Activated CD4-positive, alpha-beta T cell treated with anti-CD3 and anti-CD28 coated beads for 36 hours (primary cell): ENCODE measurements at regions not wholly inside any gene's neighbourhood (a gene's known extent, or its start where the extent isn't known, plus 50 kb on each side); places are given as distances from the start of the nearest gene placed in this dataset.

Experiments
- ATAC-seq: fragments of 200-7000 bp; cut with Tn5 transposase; one replicate; pipeline ENCODE4 v1.10.0; 2021; ENCODE audit warnings: mild to moderate bottlenecking, moderate library complexity
- CTCF ChIA-PET: fragments of 350-600 bp; sonication (Branson Sonifier 250); formaldehyde crosslinking; loops from one replicate; lab custom pipeline; 2021; ENCODE audit warnings: antibody characterized with exemption; lab: Charles Lee
- POLR2A ChIA-PET: fragments of 350-600 bp; sonication (Branson Sonifier 250); formaldehyde crosslinking; loops from one replicate; lab custom pipeline; 2021; ENCODE audit warnings: antibody characterized with exemption, inconsistent platforms; lab: Charles Lee
- DNase-seq: peaks from one replicate; pipeline ENCODE4 v3.0.0-alpha.2; 2020
- H3K27ac Mint-ChIP-seq: one replicate; pipeline ENCODE4 v1.8.0; 2021; ENCODE audit warnings: mixed read lengths
- H3K27me3 Mint-ChIP-seq: one replicate; pipeline ENCODE4 v1.8.0; 2021; ENCODE audit warnings: mixed read lengths
- H3K36me3 Mint-ChIP-seq: one replicate; pipeline ENCODE4 v1.8.0; 2021; ENCODE audit warnings: low read depth, mixed read lengths
- H3K4me1 Mint-ChIP-seq: one replicate; pipeline ENCODE4 v1.8.0; 2021; ENCODE audit warnings: mixed read lengths
- H3K4me3 Mint-ChIP-seq: one replicate; pipeline ENCODE4 v1.8.0; 2021; ENCODE audit warnings: mild to moderate bottlenecking, moderate library complexity, mixed read lengths
- H3K9me3 Mint-ChIP-seq: one replicate; pipeline ENCODE4 v1.8.0; 2021; ENCODE audit warnings: low read depth, mixed read lengths
- intact Hi-C, 2 experiments: fragments of 100-400 bp; cut with DNase I in 1 of 2; cut with micrococcal nuclease in 1 of 2; formaldehyde crosslinking; loops; one replicate each; pipeline versions ENCODE4 v1.14.2 to v1.15.1; 2022 to 2024; cut with DNase I, micrococcal nuclease

DNA sequence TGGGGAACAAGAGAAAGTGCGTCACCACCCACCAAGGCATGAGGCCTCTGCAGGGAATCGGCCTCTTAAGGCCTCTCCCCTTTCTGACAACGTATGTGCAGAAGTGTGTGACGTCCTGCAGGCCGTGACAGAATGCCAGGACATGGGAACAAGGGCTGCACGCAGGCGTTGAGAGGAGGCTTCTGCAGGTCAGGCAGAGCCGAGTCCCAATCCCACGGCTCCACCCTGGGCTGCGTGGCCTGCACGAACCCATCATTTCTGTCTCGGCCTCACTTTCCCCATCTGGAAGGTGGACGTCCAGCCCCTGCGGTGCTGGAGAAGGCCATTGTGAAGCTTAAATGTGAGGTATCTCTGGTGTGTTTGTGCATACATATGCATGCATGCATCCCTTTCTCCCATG is 61.8 kb downstream of the SHANK2 start:
- CTCF ChIA-PET = no interaction called here
- POLR2A ChIA-PET = no interaction called here
- no peak overlapping the region for H3K27ac Mint-ChIP-seq

DNA sequence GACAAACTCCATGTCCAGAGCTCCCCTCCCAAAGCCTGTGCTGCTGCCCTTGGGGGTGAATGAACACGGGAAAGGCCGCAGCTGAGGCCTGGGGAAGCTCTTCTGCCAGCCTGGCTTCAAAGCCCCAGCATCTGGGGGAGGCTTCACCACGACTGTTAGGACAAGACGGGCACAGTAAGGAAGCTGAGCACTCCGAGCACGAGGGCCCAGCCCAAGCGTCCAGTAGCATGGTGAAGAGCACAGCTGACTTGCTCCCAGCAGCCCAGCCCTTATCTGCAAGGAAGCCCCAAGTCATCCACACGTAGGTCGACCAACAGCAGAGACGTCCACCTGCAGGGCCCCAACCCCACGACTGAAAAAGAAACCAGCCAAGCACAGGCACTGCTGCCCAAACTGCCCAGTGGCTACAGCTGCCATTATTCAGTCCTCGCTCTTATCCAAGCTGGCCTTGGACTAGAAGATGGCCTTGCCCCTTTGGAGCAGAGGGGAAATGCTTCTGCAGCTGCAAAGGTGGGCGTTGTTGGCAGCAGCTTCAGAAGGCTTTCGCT is 62.5 kb downstream of the SHANK2 start:
- Mint-ChIP-seq H3K27me3 (peaks cover 2% of the 10 kb centered on the region), H3K4me3 (no peak overlapping the region), H3K9me3 (no peaks in the 10 kb centered on the region), H3K4me1 (no peaks in the 10 kb centered on the region), H3K36me3 (no peaks in the 10 kb centered on the region), H3K27ac (no peak overlapping the region)
- CTCF ChIA-PET = interaction anchor here (0.6 kb wide), 1 partner anchor 318 kb away, joined by 3 read pairs; no protein-coding TSS in a partner anchor
- no peak for DNase-seq
- intact Hi-C loops = no loop called here
- POLR2A ChIA-PET = no interaction called here
- ATAC-seq = no peak

More for the DNA sequence above, 61.8 kb downstream of the SHANK2 start:
- H3K9me3 Mint-ChIP-seq = no peaks in the 10 kb centered on the region
- no peak overlapping the region for H3K4me3 Mint-ChIP-seq
- H3K4me1 Mint-ChIP-seq = no peaks in the 10 kb centered on the region
- peaks cover 2% of the 10 kb centered on the region for H3K27me3 Mint-ChIP-seq
- intact Hi-C loops = no loop called here
- DNase-seq (no peak), ATAC-seq (no peak)
- H3K36me3 Mint-ChIP-seq = no peaks in the 10 kb centered on the region

DNA sequence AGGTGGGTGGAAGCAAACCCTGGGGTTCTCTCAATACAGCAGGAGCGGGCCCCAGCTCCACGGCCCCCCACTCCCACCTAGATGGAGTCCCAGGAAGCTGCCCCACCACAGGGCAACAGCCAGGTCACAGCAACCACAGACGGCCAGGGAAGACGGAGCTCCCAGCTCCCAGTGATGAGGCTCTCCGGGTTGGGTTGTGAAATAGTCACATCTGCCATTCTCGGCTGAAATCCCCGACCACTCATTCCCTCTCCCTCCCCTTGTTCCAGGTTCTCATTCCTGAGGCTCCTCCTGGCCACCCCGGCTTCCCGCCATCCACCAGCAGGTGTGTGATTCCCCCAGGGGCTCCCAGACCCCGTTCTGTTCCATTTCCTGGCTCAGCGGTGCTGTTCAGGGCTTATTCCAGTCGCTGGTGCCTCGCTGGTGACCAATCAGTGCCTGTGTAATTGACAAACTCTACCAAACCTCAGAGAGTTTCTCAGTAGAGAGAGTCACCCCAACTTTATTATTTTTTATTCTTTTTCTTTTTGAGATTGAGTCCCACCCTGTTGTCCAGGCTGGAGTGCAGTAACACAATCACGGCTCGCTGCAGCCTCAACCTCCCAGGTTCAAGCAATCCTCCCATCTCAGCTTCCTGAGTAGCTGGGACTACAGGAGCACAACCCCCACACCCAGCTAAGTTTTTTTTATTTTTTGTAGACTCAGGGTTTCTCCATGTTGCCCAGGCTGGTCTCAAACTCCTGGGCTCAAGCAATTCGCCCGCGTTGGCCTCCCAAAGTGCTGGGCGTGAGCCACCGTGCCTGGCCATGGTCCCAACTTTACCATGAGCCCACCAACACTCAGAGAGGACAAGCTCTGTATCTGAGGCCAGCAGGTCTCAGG is 63.2 kb downstream of the SHANK2 start:
- ATAC-seq (no peak), DNase-seq (no peak)
- Mint-ChIP-seq H3K9me3 (no peaks in the 10 kb centered on the region), H3K27ac (no peak overlapping the region), H3K27me3 (peaks cover 2% of the 10 kb centered on the region), H3K4me3 (no peak overlapping the region), H3K36me3 (no peaks in the 10 kb centered on the region), H3K4me1 (no peaks in the 10 kb centered on the region)
- ChIA-PET CTCF (interaction anchor here (0.6 kb wide), 1 partner anchor 319 kb away, joined by 3 read pairs; no protein-coding TSS in a partner anchor), POLR2A (no interaction called here)
- intact Hi-C loops = no loop called here

DNA sequence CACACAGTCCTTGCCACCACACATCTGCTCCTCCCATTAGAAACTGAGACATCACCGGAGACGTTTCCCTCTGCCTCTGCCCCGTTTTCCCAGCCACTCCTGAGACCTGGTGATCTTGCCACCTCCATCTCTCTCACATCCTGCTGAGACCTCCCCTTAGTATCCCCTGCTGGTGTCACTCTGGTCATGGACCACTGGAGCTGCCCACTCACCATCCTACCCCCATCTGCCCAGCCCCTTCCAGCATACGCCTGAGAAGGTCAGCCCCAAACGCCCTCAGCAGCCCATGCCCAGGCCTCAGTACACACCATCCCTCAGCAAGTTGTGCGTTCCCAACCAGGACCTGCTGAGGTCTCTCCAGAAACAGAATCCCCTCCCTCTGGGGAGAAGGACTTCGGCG is 64.3 kb downstream of the SHANK2 start:
- ATAC-seq = no peak
- H3K4me1 Mint-ChIP-seq = no peaks in the 10 kb centered on the region

DNA sequence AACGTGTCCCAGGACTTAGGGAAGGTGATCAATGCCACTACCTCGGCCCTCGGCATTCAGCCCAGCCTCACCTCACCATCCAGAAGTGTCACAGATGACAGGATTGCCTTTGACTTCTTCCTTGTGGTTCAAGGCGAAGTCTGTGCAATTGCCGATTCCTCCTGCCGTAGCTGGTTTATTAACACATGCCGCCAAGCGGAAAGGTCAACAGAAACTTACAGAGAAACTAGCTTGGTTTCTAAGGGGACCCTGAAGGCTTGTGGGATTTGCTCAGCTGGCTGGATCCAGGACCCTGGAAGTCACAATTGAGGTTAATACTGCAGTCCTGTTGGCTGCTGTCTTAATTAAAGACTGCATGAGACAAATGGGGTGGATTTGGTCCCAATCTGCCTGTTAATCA is 65.6 kb downstream of the SHANK2 start:
- Mint-ChIP-seq H3K9me3 (no peaks in the 10 kb centered on the region), H3K36me3 (no peaks in the 10 kb centered on the region), H3K4me3 (no peak overlapping the region), H3K4me1 (no peaks in the 10 kb centered on the region), H3K27me3 (peaks cover 2% of the 10 kb centered on the region), H3K27ac (no peak overlapping the region)
- intact Hi-C loops = no loop called here
- ChIA-PET POLR2A (no interaction called here), CTCF (interaction anchor here (0.9 kb wide), 1 partner anchor 32 kb away, joined by 3 read pairs; no protein-coding TSS in a partner anchor)
- ATAC-seq (no peak), DNase-seq (no peak)

More for the DNA sequence above, 64.3 kb downstream of the SHANK2 start:
- no peak overlapping the region for H3K4me3 Mint-ChIP-seq
- no peaks in the 10 kb centered on the region for H3K36me3 Mint-ChIP-seq
- intact Hi-C loops = no loop called here
- DNase-seq = no peak
- ChIA-PET POLR2A (no interaction called here), CTCF (no interaction called here)
- H3K9me3 Mint-ChIP-seq = no peaks in the 10 kb centered on the region
- peaks cover 2% of the 10 kb centered on the region for H3K27me3 Mint-ChIP-seq
- no peak overlapping the region for H3K27ac Mint-ChIP-seq

DNA sequence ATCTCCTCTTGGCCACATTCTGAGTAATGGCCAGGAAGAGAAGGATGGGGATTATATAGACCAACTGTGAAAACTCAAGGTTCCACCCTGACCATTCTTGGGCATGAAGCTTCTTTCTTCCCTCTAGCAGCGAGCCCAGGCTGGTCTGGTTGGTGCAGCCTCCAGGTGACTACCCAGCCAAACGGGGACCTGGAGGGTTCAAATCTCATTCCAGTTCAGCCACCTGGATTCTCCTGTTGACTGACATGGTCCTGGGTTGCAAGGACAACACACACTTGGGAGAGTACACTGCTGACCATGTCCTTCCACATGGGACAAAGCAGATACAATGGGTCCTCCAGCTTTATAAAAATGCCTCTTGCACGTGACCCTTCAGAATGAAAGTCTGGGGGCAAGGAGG is 67.0 kb downstream of the SHANK2 start:
- no peak for DNase-seq
- Mint-ChIP-seq H3K9me3 (no peaks in the 10 kb centered on the region), H3K36me3 (no peaks in the 10 kb centered on the region), H3K27me3 (peaks cover 2% of the 10 kb centered on the region), H3K4me1 (no peaks in the 10 kb centered on the region), H3K27ac (no peak overlapping the region), H3K4me3 (no peak overlapping the region)
- ATAC-seq = no peak
- CTCF ChIA-PET = no interaction called here
- POLR2A ChIA-PET = no interaction called here
- intact Hi-C loops = no loop called here

DNA sequence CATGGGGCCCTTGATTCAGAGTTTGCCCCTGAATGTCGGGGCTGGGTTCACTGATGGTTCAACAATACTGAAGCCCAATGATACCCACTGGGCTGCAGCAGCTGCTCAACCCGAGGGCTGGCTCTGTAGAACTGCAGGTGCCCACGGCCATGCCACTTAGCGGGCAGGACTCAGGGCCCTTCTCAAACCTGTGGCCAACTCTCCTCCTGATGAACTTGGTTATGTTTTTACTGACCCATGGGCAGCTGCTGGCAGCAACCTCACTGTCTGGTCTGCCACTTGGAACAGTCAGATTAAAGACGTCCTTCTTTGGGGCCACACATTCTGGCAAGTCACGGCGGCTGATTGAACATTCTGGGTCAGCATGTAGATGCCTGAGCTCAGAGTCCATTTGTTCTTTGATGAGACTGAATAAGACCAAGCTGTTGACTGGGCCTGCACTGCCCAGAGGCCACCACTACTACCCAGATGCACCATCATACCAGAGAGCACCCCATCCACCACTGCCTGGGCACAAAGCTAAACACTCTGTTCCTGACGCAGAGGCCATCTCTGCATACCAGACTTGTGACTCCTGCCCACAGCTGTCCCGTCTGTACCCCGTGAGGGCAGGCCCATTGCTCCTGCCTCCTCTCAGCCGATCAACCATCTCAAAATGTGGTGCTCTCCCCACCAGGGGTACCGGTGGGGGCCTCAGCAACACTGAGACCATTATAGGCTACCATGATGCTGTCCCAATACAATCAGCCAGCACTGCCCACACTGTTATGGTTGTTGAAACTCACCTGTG is 67.8 kb downstream of the SHANK2 start:
- H3K4me3 Mint-ChIP-seq = no peak overlapping the region
- H3K36me3 Mint-ChIP-seq = no peaks in the 10 kb centered on the region
- intact Hi-C loops = no loop called here
- no peak overlapping the region for H3K27ac Mint-ChIP-seq
- peaks cover 2% of the 10 kb centered on the region for H3K27me3 Mint-ChIP-seq
- ATAC-seq (no peak), DNase-seq (no peak)
- H3K4me1 Mint-ChIP-seq = no peaks in the 10 kb centered on the region
- ChIA-PET CTCF (no interaction called here), POLR2A (no interaction called here)
- H3K9me3 Mint-ChIP-seq = no peaks in the 10 kb centered on the region

DNA sequence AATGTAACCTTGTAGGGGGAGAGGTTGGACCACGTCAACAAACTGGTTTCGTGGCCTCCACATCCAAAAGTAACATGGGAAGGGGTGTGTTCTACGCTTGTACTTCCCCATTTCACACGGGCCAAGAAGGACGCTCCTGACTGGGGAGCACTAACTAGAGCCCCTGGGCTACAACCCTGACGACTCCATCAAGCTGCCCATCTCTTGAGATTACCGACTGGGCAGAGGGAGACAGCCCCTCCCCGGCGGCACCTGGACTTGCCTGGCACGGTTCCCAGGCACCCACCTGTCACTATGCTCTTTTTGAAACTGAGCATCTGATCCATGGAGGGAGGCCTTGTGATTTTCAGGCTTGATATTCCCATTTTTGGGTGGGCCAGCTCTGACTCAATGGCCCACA is 68.5 kb downstream of the SHANK2 start:
- Mint-ChIP-seq H3K4me1 (no peaks in the 10 kb centered on the region), H3K27me3 (peaks cover 4% of the 10 kb centered on the region), H3K4me3 (no peak overlapping the region), H3K9me3 (no peaks in the 10 kb centered on the region), H3K36me3 (no peaks in the 10 kb centered on the region), H3K27ac (no peak overlapping the region)
- ATAC-seq = no peak
- CTCF ChIA-PET = no interaction called here
- intact Hi-C loops = no loop called here
- no peak for DNase-seq
- POLR2A ChIA-PET = no interaction called here

DNA sequence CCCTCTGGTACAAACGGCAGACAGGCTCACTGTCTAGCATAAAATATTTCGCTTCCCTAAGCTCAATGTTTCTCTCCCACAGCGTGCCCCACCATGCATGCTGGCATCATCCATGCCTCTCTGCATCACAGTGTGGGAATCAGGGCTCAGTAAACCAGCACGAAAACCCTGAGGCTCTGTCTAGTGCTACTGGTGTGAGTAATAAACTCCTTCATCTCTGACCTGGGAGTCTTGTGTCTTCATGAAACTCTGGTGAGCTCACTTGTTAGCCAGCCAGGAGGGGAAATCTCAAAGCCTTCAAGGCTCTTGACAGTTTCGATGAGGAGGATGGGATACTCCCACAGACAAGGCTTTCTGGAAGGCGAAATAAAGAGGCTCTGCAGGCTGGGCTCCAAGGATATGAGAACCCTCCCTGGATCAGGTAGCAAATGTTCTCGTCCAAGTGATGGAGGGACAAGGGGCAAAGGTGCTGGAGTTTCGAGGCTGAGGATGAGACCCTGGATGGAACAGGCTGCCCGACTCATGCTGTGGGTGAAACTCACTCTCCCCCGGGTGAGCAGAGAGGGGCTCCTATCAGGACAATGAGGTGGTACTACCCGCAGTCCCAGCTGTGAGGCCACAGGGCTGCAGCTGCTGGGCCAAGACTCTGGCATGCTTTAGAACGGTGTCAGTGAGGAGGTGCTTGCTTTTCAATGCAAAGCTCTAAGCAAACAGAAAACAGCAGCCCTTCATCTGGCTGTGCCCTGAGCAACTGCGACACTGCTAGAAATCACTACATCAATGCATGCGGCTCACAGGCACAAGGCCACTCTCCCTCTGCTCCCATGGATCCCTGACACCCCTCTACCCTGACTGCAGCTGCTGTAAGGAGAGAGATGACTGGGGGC is 69.3 kb downstream of the SHANK2 start:
- Mint-ChIP-seq H3K27me3 (peaks cover 6% of the 10 kb centered on the region), H3K36me3 (no peaks in the 10 kb centered on the region), H3K9me3 (no peaks in the 10 kb centered on the region), H3K27ac (no peak overlapping the region), H3K4me1 (no peaks in the 10 kb centered on the region), H3K4me3 (no peak overlapping the region)
- DNase-seq (no peak), ATAC-seq (no peak)
- intact Hi-C loops = no loop called here
- ChIA-PET POLR2A (no interaction called here), CTCF (no interaction called here)

DNA sequence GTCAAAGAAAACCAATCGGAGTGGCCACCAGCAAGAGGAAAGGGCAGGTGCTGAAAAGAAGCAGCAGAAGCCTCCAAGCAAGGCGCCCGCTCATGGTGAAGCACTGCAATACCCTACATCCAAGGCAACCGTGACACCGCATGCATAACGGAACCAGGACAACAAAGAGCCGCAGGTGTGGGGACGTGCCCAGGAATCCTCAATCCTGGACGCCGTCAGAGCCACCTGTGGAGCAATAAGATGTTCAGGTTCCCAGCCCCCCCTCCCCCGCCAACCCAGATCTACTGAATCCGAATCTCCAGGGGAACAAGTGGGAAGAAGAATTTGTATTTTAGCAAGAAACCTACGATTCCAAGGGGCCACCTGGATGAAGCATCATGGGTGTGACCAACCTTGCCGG is 70.8 kb downstream of the SHANK2 start:
- ChIA-PET POLR2A (no interaction called here), CTCF (no interaction called here)
- ATAC-seq (no peak), DNase-seq (no peak)
- Mint-ChIP-seq H3K27ac (no peak overlapping the region), H3K27me3 (peaks cover 11% of the 10 kb centered on the region), H3K36me3 (peaks cover 3% of the 10 kb centered on the region), H3K4me3 (no peak overlapping the region), H3K4me1 (no peaks in the 10 kb centered on the region), H3K9me3 (peaks cover 8% of the 10 kb centered on the region)
- intact Hi-C loops = no loop called here
